HK-2 (cell line): ENCODE measurements at regions not wholly inside any gene's neighbourhood (a gene's known extent, or its start where the extent isn't known, plus 50 kb on each side); places are given as distances from the start of the nearest gene placed in this dataset.

ENCODE experiments used
- DNase-seq: peaks from one replicate; pipeline ENCODE4 v3.0.0-alpha.2; 2018; ENCODE audit not compliant: unreplicated experiment

GRCh38 chr3:106699122-106699521 is 678.1 kb upstream of the CCDC54 start:
- DNase-seq: no peak

GRCh38 chr3:106700981-106701380 is 676.3 kb upstream of the CCDC54 start:
- no peak for DNase-seq

GRCh38 chr3:106703524-106703923 is 673.7 kb upstream of the CCDC54 start:
- DNase-seq: no peak

- no peak for DNase-seq
Measured at GRCh38 chr3:106707347-106707746, 669.9 kb upstream of the CCDC54 start.

GRCh38 chr3:106710596-106710995 is 666.6 kb upstream of the CCDC54 start:
- DNase-seq: no peak

GRCh38 chr3:106711650-106712049 is 665.6 kb upstream of the CCDC54 start:
- no peak for DNase-seq

- no peak for DNase-seq
Measured at GRCh38 chr3:106714400-106714799, 662.8 kb upstream of the CCDC54 start.

- DNase-seq: no peak
Measured at GRCh38 chr3:106715286-106715685, 662.0 kb upstream of the CCDC54 start.

- DNase-seq: no peak
Measured at GRCh38 chr3:106717178-106717780, 660.0 kb upstream of the CCDC54 start.

GRCh38 chr3:106719077-106719476 is 658.2 kb upstream of the CCDC54 start:
- no peak for DNase-seq

- DNase-seq: no peak
Measured at GRCh38 chr3:106719583-106719982, 657.7 kb upstream of the CCDC54 start.

GRCh38 chr3:106720510-106720909 is 656.7 kb upstream of the CCDC54 start:
- DNase-seq: no peak

- DNase-seq: no peak
Measured at GRCh38 chr3:106725566-106725965, 651.7 kb upstream of the CCDC54 start.

- no peak for DNase-seq
Measured at GRCh38 chr3:106728315-106729098, 648.7 kb upstream of the CCDC54 start.

GRCh38 chr3:106729481-106729880 is 647.8 kb upstream of the CCDC54 start:
- DNase-seq: no peak

GRCh38 chr3:106731230-106731629 is 646.0 kb upstream of the CCDC54 start:
- DNase-seq: no peak

GRCh38 chr3:106734712-106735111 is 642.5 kb upstream of the CCDC54 start:
- no peak for DNase-seq

GRCh38 chr3:106737265-106737664 is 640.0 kb upstream of the CCDC54 start:
- DNase-seq: no peak

GRCh38 chr3:106740116-106740515 is 637.1 kb upstream of the CCDC54 start:
- no peak for DNase-seq

GRCh38 chr3:106745344-106746168 is 631.7 kb upstream of the CCDC54 start:
- DNase-seq: no peak

GRCh38 chr3:106746286-106746685 is 631.0 kb upstream of the CCDC54 start:
- DNase-seq: no peak

GRCh38 chr3:106748472-106749262 is 628.6 kb upstream of the CCDC54 start:
- no peak for DNase-seq
